Stimulated activated effector memory CD8-positive, alpha-beta T cell treated with anti-CD3 and anti-CD28 coated beads, Interleukin-12 subunit alpha, Interleukin-12 subunit beta, amount 100 ng/mL, for 72 hours (primary cell): ENCODE measurements at regions not wholly inside any gene's neighbourhood (a gene's known extent, or its start where the extent isn't known, plus 50 kb on each side); places are given as distances from the start of the nearest gene placed in this dataset.
"Not testable (repeated sequence)": the region's sequence is repeated elsewhere in the genome, so short reads cannot be mapped to it uniquely, and the experiment has no call there.

ENCODE experiments used
- ATAC-seq: fragments of 150-1000 bp; cut with Tn5 transposase; 2 replicates; pipeline ENCODE4 v1.10.0; 2021
- DNase-seq, 2 donors: peaks; one replicate each; pipeline ENCODE4 v3.0.0; 2021 to 2022; ENCODE audit warnings: low spot score in 2 of 2
- H3K27ac Mint-ChIP-seq: one replicate; pipeline ENCODE4 v1.8.0; 2022; ENCODE audit warnings: mild to moderate bottlenecking, mixed read lengths
- H3K36me3 Mint-ChIP-seq: one replicate; pipeline ENCODE4 v1.8.0; 2022; ENCODE audit warnings: mild to moderate bottlenecking, mixed read lengths
- H3K4me1 Mint-ChIP-seq: one replicate; pipeline ENCODE4 v1.8.0; 2022; ENCODE audit warnings: mixed read lengths
- H3K4me3 Mint-ChIP-seq: one replicate; pipeline ENCODE4 v1.8.0; 2022; ENCODE audit warnings: mild to moderate bottlenecking, mixed read lengths
- H3K9me3 Mint-ChIP-seq: one replicate; pipeline ENCODE4 v1.8.0; 2022; ENCODE audit warnings: mixed read lengths

GRCh38 chr2:7352191-7352590 lies 435.0 kb downstream of the RNF144A start:
- Mint-ChIP-seq H3K36me3 (no peaks in the 10 kb centered on the region), H3K4me3 (no peak overlapping the region)

GRCh38 chr2:7353571-7353970 lies 436.4 kb downstream of the RNF144A start:
- DNase-seq (no peak), ATAC-seq (no peak)
- H3K4me1 Mint-ChIP-seq: no peaks in the 10 kb centered on the region
- no peaks in the 10 kb centered on the region for H3K9me3 Mint-ChIP-seq
- H3K4me3 Mint-ChIP-seq: no peak overlapping the region
- no peaks in the 10 kb centered on the region for H3K36me3 Mint-ChIP-seq
- no peak overlapping the region for H3K27ac Mint-ChIP-seq

More at GRCh38 chr2:7352191-7352590, 435.0 kb downstream of the RNF144A start:
- H3K27ac Mint-ChIP-seq: no peak overlapping the region
- no peak for ATAC-seq
- no peak for DNase-seq
- H3K9me3 Mint-ChIP-seq: no peaks in the 10 kb centered on the region
- H3K4me1 Mint-ChIP-seq: no peaks in the 10 kb centered on the region

- no peaks in the 10 kb centered on the region for H3K36me3 Mint-ChIP-seq
- H3K9me3 Mint-ChIP-seq: no peaks in the 10 kb centered on the region
- no peak overlapping the region for H3K27ac Mint-ChIP-seq
- no peak overlapping the region for H3K4me3 Mint-ChIP-seq
- DNase-seq: no peak
- no peak for ATAC-seq
- H3K4me1 Mint-ChIP-seq: no peaks in the 10 kb centered on the region
Measured at GRCh38 chr2:7355781-7356180, 438.6 kb downstream of the RNF144A start.

GRCh38 chr2:7356909-7357584 lies 439.8 kb downstream of the RNF144A start:
- no peaks in the 10 kb centered on the region for H3K4me1 Mint-ChIP-seq
- H3K36me3 Mint-ChIP-seq: no peaks in the 10 kb centered on the region
- DNase-seq (no peak), ATAC-seq (no peak)
- no peak overlapping the region for H3K27ac Mint-ChIP-seq
- no peaks in the 10 kb centered on the region for H3K9me3 Mint-ChIP-seq
- no peak overlapping the region for H3K4me3 Mint-ChIP-seq

- DNase-seq: no peak
- Mint-ChIP-seq H3K9me3 (no peaks in the 10 kb centered on the region), H3K4me1 (no peaks in the 10 kb centered on the region), H3K4me3 (no peak overlapping the region), H3K27ac (no peak overlapping the region), H3K36me3 (no peaks in the 10 kb centered on the region)
- ATAC-seq: no peak
Measured at GRCh38 chr2:7357993-7358392, 440.8 kb downstream of the RNF144A start.

- Mint-ChIP-seq H3K4me3 (no peak overlapping the region), H3K4me1 (no peaks in the 10 kb centered on the region), H3K27ac (no peak overlapping the region), H3K36me3 (no peaks in the 10 kb centered on the region), H3K9me3 (no peaks in the 10 kb centered on the region)
- ATAC-seq: no peak
- no peak for DNase-seq
Measured at GRCh38 chr2:7358865-7359447, 441.7 kb downstream of the RNF144A start.

GRCh38 chr2:7363906-7364305 lies 446.7 kb downstream of the RNF144A start:
- no peaks in the 10 kb centered on the region for H3K4me1 Mint-ChIP-seq
- DNase-seq (no peak), ATAC-seq (no peak)
- H3K4me3 Mint-ChIP-seq: no peak overlapping the region
- no peaks in the 10 kb centered on the region for H3K36me3 Mint-ChIP-seq
- no peak overlapping the region for H3K27ac Mint-ChIP-seq
- peaks cover 7% of the 10 kb centered on the region for H3K9me3 Mint-ChIP-seq

GRCh38 chr2:7368211-7368610 lies 451.0 kb downstream of the RNF144A start:
- Mint-ChIP-seq H3K36me3 (no peaks in the 10 kb centered on the region), H3K9me3 (peaks cover 7% of the 10 kb centered on the region), H3K4me1 (no peaks in the 10 kb centered on the region), H3K4me3 (no peak overlapping the region), H3K27ac (no peak overlapping the region)
- DNase-seq (no peak), ATAC-seq (no peak)

GRCh38 chr2:7373156-7373555 lies 455.9 kb downstream of the RNF144A start:
- Mint-ChIP-seq H3K4me1 (no peaks in the 10 kb centered on the region), H3K9me3 (peaks cover 5% of the 10 kb centered on the region), H3K27ac (no peak overlapping the region), H3K36me3 (no peaks in the 10 kb centered on the region), H3K4me3 (no peak overlapping the region)
- ATAC-seq (no peak), DNase-seq (no peak)

GRCh38 chr2:7375901-7376300 lies 458.7 kb downstream of the RNF144A start:
- Mint-ChIP-seq H3K36me3 (no peaks in the 10 kb centered on the region), H3K27ac (no peak overlapping the region)

GRCh38 chr2:7377916-7378569 lies 460.8 kb downstream of the RNF144A start:
- no peaks in the 10 kb centered on the region for H3K4me1 Mint-ChIP-seq

More at GRCh38 chr2:7375901-7376300, 458.7 kb downstream of the RNF144A start:
- Mint-ChIP-seq H3K4me1 (no peaks in the 10 kb centered on the region), H3K9me3 (no peaks in the 10 kb centered on the region), H3K4me3 (no peak overlapping the region)
- DNase-seq (no peak), ATAC-seq (no peak)

GRCh38 chr2:7378591-7378990 lies 461.4 kb downstream of the RNF144A start:
- DNase-seq: no peak
- no peaks in the 10 kb centered on the region for H3K9me3 Mint-ChIP-seq
- H3K4me3 Mint-ChIP-seq: no peak overlapping the region
- no peak for ATAC-seq
- no peaks in the 10 kb centered on the region for H3K36me3 Mint-ChIP-seq
- H3K4me1 Mint-ChIP-seq: no peaks in the 10 kb centered on the region
- H3K27ac Mint-ChIP-seq: no peak overlapping the region

More at GRCh38 chr2:7377916-7378569, 460.8 kb downstream of the RNF144A start:
- no peak for ATAC-seq
- Mint-ChIP-seq H3K36me3 (no peaks in the 10 kb centered on the region), H3K4me3 (no peak overlapping the region), H3K9me3 (no peaks in the 10 kb centered on the region), H3K27ac (no peak overlapping the region)
- no peak for DNase-seq

GRCh38 chr2:7379799-7380198 lies 462.6 kb downstream of the RNF144A start:
- DNase-seq (no peak), ATAC-seq (no peak)
- H3K9me3 Mint-ChIP-seq: no peaks in the 10 kb centered on the region
- H3K4me1 Mint-ChIP-seq: no peaks in the 10 kb centered on the region
- H3K4me3 Mint-ChIP-seq: no peak overlapping the region
- no peak overlapping the region for H3K27ac Mint-ChIP-seq
- H3K36me3 Mint-ChIP-seq: no peaks in the 10 kb centered on the region

GRCh38 chr2:7384773-7385349 lies 467.6 kb downstream of the RNF144A start:
- ATAC-seq (no peak), DNase-seq (no peak)
- Mint-ChIP-seq H3K4me1 (no peaks in the 10 kb centered on the region), H3K36me3 (no peaks in the 10 kb centered on the region), H3K27ac (no peak overlapping the region), H3K9me3 (no peaks in the 10 kb centered on the region), H3K4me3 (no peak overlapping the region)

GRCh38 chr2:7390311-7390710 lies 473.1 kb downstream of the RNF144A start:
- not testable (repeated sequence) for H3K9me3 Mint-ChIP-seq, ATAC-seq, H3K4me3 Mint-ChIP-seq, H3K36me3 Mint-ChIP-seq, H3K4me1 Mint-ChIP-seq, DNase-seq, H3K27ac Mint-ChIP-seq
